GM18502 (cell line): ENCODE measurements at regions not wholly inside any gene's neighbourhood (a gene's known extent, or its start where the extent isn't known, plus 50 kb on each side); places are given as distances from the start of the nearest gene placed in this dataset.

Experiments used
- ATAC-seq: cut with Tn5 transposase; IDR thresholded peaks from one replicate; pipeline ENCODE4 v1.9.1; 2021; ENCODE audit warnings: mild to moderate bottlenecking; ENCODE audit not compliant: unreplicated experiment, poor library complexity

GRCh38 chr3:44011680-44012079, 230.0 kb upstream of the TOPAZ1 start:
- ATAC-seq, result no peak

- ATAC-seq, result no peak
Measured at GRCh38 chr3:44012160-44012899, 229.4 kb upstream of the TOPAZ1 start.

- no peak for ATAC-seq
Measured at GRCh38 chr3:44013967-44014366, 227.7 kb upstream of the TOPAZ1 start.

- ATAC-seq, result no peak
Measured at GRCh38 chr3:44015170-44015569, 226.5 kb upstream of the TOPAZ1 start.

DNA sequence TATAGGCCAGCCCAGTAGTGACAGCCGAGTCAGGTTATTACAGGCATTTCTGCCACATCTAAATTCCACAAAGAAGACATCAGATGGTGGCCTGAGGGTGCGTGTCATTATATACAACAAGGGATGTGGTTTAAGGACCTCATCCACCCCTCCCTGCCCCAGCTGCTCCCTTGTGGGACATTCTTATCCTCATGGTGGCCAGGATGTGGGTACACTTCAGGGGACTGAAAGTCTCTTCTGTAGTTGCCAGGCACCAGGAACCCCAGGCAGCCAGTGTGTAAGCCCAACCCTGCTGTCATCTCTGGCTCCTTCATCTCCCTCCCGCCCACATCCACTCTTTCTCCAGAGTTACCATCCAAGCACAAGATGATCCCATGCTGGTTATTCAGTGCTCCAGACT, 224.9 kb upstream of the TOPAZ1 start:
- no peak for ATAC-seq

DNA sequence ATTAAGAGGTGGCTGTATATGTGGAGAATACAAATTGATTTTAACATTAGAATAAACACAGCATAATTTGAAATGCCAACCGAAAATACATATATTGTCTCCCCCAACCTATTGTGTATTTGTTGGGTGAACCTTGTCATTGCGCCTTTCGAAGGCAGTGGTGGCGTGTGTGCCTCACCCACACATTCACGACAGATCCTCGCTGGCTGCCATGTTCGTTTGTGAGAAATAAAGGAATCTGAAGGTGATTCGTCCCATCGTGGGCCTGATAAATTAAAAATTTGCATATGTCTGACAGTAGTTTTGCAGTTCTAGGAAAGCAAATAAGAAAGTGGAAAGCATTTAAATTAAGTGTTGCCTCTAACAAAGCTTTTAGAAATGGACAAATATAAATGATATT, 222.8 kb upstream of the TOPAZ1 start:
- no peak for ATAC-seq

DNA sequence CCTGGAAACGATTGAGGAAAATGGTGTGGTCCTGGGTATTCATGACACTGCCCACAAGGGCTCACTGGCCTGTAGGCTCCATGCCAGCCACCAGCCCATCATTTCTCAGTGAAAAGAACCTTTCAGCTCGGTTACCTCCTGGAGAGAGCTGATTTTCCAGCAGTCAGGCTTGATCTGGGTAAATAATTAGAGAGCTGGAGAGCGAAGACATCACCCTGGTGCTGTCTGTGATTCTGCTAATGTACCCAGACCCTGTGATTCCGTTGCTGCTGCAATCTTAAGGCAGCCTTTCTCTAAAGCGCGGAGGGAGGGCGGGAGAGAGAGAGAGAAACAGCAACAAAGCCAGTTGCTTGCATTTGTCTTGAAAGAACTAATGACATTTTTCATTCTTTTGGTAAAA, 221.9 kb upstream of the TOPAZ1 start:
- ATAC-seq, result no peak

DNA sequence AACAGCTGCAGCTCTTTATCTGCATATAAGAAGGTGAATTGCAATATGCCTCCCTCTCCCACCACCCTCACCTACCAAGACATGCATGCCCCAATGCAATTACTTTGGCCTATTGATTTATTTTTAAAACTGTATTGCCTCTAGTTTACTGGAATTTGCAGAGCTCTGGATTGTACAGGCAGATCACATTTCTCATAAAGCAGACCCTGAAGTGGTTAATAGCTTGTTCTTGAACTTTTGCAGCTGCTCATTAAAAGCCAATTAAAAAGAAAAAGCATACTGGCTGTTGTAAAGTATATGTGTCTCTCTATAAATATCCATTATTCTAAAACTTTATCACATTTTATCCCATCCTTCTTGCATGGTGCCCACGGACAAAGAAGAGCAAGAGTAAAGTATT, 221.5 kb upstream of the TOPAZ1 start:
- no peak for ATAC-seq

DNA sequence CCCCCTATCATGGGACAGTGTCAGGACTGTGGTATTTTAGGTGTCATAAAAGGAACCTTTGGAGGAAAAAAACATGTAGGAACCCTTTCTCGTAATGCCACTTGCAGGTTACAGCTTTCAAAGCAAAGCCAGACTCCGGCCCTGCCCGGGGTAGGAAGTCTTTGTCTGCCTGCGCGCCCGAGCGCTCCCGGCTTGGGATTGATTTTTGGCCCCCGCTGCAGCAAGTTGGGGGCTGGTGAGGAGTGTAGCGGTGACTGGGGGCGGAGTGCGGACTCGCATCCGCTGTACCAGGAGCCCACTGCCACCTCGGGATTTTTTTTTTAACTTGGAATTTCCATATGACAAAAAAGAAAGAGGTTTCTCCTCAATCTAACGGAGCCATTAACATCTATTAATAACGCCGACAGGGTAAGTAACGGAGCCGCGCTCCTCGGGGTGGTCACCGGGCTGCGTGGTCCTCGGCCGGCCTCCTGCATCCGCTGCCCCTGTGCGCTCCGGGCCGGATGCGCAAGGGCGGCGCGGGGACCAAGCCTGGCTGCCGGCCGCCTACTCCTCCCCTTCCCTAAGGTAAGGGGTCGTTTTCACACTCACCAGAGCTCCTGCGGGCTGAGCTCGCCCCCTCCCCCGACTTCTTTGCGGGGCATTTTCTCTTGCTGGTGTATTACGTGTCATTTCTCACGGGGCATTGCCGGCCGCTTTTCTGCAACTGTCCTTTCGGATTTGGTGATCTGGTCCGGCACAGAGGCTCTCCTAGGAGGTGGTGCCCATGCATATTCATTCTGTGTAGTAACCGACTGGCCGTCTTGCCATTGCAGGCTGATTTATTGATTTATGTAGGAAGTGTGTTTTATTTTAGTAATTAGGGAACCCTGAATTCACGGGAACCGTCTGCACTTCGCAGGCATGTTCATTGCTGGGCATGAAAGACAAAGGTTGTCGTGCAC, 219.8 kb upstream of the TOPAZ1 start:
- no peak for ATAC-seq

DNA sequence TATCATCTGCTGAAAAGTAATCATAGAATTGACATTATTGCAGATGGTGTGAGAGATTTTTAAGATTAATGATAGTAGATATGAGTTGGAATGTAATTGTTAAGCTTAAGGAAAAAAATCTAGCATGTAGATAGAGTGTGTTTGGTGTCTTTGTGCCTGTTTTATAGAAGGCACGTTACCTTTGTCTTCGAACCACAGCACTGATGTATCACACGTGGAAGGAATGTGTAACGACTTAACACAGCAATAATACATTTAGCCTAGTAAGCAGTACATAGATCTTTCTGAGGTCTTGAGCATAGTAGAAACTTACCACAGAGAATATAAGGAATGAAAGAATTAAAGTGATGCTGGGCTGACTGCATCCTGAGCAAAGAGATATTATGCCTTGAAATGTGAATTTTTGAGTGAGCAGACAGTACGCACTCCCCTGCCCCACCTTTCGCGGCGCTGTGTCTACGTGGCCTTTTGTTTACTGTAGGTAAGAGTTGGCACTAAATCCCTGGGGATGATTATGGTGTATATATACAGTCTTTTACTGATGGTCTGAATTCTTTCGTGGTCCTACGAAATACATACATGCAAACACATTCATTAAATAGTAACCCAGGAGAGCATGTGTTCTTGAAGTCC, 217.6 kb upstream of the TOPAZ1 start:
- no peak for ATAC-seq

- no peak for ATAC-seq
Measured at GRCh38 chr3:44026220-44026865, 215.3 kb upstream of the TOPAZ1 start.

DNA sequence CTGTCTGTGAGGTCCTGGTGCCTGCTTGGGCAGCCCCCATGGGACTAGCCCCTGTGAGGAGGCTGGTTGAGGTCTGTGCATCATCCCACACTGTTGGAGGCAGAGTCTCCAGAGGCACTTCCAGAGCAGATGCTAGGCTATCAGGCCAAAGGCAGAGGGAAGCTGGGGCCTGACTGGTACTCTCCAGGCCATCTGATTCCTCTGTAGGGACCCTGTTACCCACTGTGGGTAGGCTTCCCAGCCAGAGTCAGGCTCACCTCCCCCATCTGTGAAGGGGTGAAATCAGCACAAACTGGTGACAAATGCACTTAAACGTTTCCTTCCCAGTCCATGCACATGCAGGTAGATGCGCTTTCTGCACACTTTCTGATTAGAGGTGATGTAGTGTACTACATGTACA, 212.6 kb upstream of the TOPAZ1 start:
- no peak for ATAC-seq

DNA sequence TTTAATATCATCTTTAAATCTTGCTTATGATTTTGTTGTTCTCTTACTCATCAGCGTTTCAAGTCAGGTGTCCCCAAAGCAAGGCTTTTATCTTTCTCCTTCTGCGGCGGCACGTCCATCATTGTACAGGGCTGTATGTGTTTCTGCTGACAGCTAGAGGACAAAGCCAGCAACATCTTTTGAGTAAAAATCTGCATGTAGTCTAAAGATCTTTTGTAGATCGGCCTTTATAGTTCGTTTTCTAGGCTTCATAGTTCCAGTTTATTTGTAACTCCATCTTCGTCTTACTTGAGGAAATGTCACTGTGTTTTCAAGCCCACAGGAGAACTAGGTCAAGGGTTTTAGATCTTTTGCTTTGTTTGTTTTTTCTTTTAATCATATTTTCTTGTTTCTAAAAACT, 211.4 kb upstream of the TOPAZ1 start:
- no peak for ATAC-seq

GRCh38 chr3:44030687-44031305, 210.9 kb upstream of the TOPAZ1 start:
- no peak for ATAC-seq

- no peak for ATAC-seq
Measured at GRCh38 chr3:44031387-44032380, 210.0 kb upstream of the TOPAZ1 start.

DNA sequence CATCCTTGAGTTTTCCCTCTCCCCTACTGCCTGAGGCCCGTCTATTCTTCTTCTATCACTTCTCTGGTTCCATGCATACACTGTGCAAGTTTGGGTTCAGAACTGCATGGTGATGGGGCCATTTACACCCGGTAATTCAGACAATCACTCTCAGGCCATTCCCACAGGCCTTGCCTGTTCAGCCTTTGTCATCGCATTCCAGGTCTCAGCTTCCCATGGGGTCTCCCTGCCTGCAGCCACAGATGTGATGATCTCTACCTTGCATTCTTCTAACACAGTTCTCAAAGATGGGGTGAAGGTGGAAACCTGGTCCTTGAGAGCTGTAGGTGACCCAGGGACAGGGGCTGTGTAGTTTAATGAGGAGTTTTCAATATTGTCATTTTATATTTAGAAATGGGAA, 209.2 kb upstream of the TOPAZ1 start:
- ATAC-seq, result no peak

DNA sequence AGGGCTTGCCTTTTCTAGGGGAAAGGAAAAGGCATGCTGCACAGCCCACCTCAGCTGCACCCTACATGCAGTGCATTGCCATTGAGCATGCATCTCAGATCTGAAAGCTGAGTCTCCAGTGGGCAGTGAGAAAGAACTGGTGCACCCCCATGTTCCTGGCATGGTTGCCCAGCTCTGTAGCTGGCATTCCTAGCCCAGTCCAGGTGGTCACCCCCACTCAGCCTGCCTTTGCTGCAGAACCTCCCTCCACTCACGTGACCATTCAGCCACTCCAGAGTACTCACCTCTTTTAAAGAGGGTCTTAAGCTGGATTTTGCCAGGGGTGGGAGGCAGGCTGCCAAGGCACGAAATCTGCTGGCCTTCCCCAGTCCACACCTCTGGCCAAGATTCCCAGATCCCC, 208.6 kb upstream of the TOPAZ1 start:
- no peak for ATAC-seq

DNA sequence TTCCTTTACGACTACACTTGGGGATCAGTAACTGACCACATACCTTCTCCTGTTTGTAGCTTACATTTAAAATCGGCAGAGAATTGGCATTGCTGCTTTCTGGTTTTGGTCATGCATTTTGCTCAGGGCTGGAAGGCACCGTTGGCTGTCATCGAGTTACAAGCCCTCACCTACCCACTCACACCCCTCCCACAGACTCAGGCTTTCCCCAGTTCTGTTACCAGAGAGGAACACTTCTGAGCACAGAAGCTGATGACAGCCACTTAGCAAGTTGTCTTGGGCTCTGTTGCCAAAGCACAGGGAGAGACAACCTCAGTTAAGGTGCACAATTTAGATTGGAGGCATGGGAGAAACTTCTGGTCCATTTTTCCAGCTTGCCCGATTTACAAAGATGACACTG, 204.8 kb upstream of the TOPAZ1 start:
- ATAC-seq, result no peak

GRCh38 chr3:44039006-44039405, 202.7 kb upstream of the TOPAZ1 start:
- no peak for ATAC-seq
